ENCODE measurements at regions not wholly inside any gene's neighbourhood (a gene's known extent, or its start where the extent isn't known, plus 50 kb on each side); places are given as distances from the start of the nearest gene placed in this dataset.
A peak's percentile ranks its signal among the peaks of the same experiment; 100 is the strongest.

DNA sequence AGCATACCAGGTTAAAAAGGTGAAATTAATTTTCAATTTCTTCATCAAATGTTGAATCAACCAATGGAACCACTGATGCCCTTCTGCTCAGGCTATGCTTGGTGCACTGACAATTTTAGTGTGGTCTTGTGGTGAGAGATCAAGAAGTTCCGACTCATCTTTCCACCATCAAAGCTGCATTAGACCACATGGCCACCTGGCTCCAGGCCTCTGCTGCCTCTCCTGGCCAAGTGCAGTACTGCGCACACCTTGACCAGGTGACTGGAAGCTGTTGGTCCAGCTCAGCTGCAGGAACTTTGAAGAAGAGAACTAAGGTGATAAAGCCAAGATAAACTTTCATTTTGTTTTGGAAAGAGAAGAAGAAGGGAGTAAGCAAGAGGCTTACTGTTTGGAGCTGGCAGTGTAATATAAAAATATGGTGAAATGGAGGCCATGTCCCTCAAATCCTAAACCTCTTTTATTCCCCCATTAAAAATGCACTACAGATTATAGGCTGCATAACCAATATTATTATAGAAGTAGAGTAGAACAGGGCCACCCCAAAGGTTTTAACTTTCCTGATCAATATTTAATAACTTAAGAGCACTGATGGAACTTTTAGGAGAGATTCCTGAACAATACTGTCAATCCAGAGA lies 315.5 kb upstream of the C9orf72 start:
- peak; percentile 20 for DNase-seq (ENCODE audit: low spot score)

DNA sequence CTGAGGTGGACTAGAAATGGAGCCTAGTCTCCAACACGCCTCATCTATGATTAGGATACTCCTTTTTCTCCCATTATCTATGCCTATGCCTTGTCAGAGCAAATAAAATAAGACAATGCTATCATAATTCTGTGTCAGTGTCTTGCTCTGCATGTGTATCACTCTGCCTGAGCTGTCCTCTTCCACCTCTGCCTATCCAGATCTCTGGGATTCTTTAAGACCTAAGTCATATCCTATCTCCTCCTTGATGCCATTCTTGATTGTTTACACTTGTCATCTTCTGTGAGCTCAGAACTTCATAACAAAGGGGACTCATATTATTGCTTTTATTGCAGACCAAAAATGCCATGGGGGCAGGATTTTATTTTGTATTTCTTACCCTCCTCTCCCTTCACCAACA lies 351.2 kb upstream of the C9orf72 start:
- no peak for DNase-seq (ENCODE audit: low spot score)

DNA sequence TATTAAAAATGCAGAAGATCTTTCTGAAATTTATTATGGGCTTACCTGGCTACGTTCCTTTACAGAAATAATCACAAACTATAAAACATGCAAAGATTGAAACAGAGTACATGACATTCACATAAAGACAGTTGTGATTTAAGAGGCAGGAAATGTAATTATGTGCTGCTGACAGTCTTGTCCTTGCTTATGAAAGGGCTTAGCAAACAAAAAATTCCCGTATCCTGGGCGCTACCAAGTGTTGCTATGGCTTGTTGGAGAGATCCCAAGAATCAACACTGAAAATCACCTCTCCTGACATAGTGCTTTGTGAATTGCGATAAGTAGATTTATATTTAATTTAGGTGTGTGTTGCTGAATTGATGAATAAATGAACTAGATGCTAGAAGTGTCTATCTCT lies 352.5 kb upstream of the C9orf72 start:
- DNase-seq (ENCODE audit: low spot score): no peak

DNA sequence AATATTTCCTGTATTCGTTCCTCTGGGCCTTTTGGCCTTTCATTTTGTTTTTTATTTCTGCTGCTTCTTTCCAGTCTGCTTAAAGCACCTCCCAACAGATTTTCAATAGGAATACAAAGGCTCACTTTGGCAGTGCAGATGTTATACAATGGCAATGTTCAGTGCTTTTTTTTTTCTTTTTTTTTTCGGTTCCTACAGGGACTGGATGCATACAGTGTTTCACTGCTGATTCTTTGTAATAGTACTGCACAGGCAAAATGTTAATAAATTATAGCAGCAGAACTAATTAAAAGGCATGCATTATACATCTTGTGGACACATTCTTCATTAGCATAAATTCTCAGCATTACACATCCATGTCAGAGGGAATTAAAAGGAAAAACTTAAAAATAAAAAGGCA lies 356.6 kb upstream of the C9orf72 start:
- DNase-seq (ENCODE audit: low spot score): no peak

DNA sequence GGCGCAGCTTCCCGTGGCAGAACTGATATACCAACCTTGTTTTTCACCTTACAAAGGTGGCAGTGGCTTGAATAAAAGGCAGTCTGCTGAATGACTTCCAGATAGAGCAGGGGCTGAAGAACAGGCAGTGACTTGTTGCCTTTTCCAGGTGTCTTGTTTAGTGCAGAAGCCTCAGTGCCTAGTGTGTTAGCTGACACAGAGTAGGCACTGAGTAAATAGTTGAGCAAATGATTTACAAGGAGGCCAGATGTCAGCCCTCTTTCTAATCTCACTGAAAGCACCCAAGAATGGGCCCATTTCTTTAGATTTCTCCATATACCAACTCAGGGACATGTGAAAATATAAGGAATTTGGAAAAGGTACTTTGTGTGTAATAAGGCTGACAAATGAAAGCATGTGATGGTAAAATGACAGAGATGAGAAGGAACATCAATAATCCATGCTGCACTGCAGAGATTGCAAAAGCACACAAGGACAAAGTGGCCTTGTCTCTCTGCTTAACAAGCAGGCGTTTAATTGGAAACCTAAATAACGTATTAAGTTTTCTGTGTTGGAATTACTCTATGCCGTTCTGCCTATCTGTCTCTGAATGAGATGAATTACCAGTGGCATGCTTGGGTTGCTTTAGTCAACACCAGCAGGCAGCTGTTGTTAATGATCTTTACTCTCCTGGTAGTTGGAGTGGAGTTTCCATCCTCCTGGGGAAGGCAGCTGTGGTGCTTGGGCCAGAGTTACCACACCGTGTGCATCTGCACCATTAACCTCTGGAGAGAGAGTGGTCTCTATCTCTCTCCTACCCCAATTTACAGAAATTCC lies 360.1 kb upstream of the C9orf72 start:
- DNase-seq (ENCODE audit: low spot score): no peak

DNA sequence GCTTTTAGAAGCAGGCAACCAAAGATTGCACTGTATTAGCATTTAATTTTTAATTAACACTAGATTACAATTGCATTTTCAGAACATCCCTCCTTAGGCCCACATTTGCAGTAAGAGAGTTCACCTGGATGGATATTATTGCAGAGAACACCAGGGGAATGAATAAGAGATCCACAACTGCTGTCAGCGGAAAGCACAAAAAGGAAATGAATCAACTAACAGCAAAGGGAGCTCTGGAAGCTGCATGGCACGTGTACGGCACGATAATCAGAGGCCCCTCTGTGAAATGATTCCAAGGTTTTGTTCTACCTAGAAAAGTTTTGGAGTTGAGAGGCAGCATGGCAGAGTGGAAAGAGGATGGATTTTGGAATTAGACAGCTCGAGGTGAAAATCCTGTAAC lies 361.2 kb upstream of the C9orf72 start:
- DNase-seq (ENCODE audit: low spot score): no peak

DNA sequence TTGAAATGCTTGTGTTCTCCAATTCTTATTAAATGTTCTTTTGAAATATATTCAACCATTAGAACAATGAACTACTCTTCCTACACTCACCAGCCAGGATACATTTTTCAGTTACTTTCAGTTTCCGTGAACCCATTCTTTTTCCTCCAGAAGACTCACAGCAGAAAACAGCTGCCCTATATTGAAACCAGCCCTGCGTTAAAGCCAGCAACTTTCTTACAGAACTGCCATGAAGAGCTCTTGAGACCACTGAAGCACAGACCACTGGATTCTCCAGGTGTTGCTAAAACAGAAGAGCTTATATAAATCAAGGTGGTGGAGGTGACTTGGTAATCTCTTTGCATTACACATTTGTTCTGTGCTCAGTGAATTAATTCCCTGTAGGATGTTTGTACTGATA lies 365.9 kb upstream of the C9orf72 start:
- no peak for DNase-seq (ENCODE audit: low spot score)

DNA sequence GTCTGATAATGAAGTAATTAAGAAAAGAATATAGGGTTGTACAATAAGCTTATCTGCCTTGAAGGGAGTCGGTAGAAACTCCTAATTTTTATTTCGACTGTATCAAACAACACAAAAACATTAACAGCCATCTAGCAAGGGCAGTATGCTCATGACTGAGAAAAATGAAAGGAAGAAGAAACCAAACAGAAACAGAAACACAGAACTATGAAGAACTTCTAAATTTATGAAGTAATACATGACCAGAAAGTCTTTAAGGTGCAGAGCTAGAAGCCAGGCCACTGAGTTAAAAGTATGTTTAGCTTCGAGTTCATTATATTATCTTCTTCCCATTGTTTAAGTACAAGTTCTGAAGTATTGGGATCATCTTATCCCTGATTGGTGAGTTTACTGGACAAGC lies 367.3 kb upstream of the C9orf72 start:
- no peak for DNase-seq (ENCODE audit: low spot score)

DNA sequence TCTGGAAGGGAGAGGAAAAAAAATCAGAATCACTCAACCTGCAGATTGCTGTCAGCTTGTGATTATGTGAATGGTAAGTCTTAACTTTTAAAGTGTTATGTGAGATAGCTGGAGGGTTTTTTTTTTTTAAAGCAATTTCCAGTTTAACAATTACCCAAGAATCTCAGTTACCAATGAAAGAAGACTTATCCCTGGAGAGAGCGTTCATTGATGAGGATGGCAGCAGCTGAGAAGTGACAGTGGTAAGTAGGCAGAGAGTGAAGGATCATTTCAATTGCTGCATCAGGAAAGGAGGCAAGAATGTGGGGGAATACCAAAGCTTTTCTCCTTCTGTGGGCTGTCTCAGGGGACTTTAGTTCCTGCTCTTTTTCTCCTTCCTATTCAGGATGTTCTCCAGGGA lies 370.2 kb upstream of the C9orf72 start:
- no peak for DNase-seq (ENCODE audit: low spot score)

DNA sequence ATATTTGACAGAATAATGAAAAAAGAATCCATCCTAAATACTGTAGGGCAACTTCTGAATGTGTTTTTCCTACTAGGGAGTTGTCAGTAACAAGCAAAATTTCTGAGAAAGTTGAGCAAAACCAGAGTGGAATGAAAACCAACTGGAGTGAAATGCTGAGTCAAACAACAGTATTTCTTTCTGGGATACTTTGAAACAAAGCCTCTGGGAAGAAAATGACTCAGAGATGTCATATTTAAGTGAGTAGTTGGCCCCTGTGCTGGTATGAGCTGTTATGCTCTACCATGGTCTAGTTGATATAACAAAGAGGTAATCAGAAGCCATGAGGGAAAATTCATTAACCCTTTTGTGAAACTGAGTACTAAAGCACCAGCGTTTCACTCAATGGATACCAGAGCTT lies 372.1 kb upstream of the C9orf72 start:
- no peak for DNase-seq (ENCODE audit: low spot score)

DNA sequence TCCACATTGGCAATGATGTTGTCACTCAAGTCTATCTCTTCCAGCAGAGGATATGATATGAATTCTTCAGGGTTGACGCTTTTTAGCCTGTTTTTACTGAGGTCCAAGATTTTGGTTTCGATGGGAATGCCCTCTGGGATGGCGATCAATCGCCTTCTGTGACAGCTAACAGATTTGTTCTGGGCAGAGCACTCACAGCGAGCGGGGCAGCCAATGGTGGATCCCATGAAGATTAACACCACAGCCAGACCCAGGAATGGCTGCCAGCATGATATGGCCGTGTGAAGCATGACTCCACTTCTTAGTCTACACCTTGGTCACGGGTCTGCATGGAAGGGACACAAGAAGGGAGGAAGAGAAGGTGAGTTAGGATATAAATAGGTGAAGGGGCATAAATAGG lies 377.1 kb upstream of the C9orf72 start:
- no peak for DNase-seq (ENCODE audit: low spot score)

DNA sequence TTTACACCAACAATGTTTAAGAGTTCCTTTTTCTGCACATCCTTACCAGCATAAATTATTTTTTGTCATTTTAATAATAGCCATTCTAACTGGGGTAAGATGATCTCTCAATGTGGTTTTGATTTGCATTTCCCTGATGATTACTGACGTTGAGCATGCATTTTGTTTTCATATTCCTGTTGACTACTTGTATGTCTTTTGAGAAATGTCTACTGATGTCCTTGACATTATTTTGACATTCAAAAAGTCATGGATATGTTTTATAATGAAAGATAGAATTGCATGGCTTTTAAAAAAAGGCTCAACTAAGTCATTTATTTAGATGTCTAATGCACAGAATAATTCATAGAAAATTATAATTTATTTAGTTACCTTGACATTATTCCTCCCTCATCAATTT lies 381.6 kb upstream of the C9orf72 start:
- DNase-seq (ENCODE audit: low spot score): no peak

DNA sequence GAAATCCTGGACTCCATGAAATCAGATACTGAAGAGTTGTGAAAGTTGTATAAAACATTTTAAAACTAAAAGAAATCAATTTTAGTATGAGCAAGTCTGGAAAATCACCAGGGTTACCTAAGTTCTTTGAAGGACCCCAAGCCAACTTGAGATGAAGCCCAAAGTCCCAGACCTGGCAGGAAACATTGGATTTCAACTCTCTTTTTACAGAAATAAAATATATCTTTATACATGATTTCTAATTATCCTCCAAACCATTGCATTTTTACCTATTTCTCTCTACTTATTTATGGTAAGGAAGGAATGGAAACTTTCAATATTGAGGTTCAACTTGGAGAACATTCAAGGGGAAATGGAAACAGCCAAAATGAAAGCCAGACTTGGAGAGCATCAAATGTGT lies 390.6 kb upstream of the C9orf72 start:
- no peak for DNase-seq (ENCODE audit: low spot score)

DNA sequence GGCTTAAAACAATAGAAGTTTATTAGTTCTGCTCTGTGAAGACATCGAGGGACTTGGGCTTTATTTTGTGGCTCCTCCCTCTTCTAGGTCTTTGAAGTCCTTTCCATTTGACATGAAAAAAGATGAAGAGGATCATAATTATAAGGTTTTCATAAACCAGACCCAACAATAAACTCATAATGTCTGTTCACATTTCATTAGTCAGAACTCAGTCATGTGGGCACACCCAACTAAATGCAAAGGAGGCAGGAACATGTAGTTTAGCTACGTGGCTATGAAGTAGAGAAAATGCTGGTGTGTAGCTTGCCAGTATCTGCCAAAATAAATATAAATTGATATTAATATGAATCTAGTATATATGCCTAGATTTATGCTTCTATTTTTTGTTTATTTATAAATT lies 393.9 kb upstream of the C9orf72 start:
- no peak for DNase-seq (ENCODE audit: low spot score)

DNA sequence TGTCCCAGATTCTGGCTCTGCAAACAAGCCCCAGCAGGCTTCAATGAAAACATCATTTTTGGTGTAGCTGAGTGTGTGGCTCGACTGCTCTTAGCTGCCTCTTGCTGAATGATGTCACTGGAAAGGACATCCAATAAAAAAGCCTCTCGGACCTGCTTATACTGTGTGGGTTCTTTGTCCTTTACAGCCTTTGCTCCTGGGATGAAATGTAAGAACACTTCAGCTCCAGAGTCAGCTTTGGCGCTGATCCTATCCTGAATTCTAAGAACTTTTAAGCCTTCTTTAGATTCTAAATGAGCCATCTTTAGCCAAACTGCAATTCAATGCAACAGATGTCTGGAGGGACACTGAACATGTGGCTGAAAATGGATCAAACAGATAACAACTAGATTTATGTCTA lies 404.6 kb upstream of the C9orf72 start:
- no peak for DNase-seq (ENCODE audit: low spot score)

DNA sequence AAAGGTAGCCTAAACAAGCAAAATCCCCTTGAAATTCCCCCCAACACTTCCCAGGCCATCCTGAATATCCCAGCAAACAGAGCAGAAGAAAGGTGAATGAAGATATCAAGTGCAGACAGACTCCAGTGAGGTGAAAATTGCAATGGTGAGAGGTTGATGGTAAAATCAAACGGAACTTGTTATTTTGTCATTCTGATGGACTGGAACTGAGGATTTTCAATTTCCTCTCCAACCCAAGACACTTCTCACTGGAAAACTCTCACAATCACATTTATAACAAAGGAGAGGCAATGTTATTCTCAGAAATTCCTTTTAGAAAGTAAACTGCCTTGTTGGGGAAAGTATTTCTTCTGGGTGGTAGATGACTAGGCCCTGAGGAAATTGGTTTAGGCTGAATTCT lies 412.4 kb upstream of the C9orf72 start:
- no peak for DNase-seq (ENCODE audit: low spot score)

DNA sequence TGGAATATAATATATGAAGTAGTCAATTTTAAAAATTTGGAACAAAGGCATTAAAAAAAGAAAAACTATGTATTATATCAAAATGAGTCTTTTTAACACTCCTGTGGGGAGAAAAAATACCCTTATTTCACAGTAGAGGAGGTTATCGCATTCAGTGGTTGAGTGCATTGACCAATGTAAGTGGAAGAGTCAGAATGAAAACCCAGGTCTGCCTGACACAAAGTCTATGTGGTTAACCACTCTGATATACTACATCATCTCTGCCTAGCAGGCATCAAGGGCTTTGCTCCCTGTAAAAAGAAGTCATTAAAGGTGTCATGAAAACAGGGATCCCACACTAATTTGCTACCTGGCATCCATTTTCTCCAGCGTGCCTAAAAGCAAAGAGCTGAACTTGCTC lies 417.2 kb upstream of the C9orf72 start:
- no peak for DNase-seq (ENCODE audit: low spot score)

DNA sequence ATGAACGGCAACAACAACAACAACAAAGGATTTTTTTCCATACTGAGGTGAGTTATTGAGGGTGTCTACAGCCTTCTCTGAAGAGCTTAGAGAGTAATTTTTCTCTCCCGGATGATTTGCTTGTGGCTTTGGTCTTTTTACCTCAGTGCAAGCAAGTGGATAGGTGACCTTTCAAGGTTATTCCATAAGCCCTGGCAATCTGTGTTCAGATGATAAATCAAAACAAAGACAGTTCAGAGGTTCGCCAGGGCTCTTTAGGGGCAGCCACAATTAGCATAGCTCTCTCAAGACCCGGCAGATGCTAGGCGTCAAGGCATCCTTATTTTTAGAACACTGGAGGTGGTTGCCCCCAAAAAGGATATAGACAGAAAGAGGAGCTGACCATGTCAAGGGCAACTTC lies 417.9 kb upstream of the C9orf72 start:
- no peak for DNase-seq (ENCODE audit: low spot score)

DNA sequence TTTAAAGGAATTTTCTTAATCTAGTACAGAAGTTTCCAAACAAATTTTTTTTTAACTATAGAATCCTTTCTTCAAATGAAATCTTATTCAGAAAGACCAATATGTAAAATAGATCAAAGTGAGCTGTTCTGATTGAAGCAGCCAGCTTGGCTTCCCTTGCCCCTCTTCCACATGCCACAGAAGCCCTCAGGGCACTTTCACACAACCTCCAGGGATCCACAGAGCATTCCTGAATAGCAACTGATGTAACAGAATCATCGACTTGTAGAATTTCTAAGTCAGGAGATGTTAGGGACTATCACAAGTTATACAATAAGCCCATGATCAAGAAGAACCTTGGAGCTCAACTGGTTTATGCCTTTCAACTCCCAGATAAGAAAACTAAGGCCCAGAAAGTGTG lies 427.8 kb upstream of the C9orf72 start:
- DNase-seq (ENCODE audit: low spot score): no peak

DNA sequence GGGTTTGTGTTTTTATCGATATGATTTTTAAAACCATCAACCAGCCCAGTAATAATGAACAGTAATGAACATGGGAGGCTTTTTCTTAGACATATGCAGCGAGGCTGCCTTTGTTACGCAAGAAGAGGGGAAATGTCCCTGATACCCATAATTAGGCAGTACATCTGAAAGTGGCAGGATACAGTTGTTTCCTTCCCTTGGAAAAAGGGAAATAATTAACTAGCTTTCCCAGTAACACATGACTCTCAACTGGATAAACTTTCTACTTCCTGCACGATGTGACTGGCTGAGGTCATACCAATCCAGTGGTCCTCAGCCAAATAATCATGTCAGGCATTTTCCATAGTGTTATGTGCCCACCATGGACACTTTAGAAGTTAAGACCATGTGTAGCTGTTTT lies 431.6 kb upstream of the C9orf72 start:
- no peak for DNase-seq (ENCODE audit: low spot score)

DNA sequence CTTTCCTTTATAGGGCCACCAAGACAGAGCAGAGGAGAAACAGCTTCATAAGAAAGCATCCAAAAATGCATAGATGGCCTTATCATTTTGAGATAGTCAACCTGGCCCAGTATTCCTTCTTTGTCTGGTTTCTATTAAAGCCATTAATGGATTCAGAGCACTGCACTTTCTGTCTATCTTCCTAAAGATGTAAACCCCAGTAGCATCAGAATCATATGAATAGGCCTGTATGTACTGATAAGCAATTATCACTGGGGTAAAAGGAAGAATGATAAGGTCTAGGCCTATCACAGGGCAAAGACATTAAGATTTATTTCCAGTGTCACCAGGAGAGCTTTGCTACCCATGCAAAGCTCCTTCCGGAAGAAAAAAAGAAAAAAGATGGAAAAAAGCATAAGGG lies 432.5 kb upstream of the C9orf72 start:
- no peak for DNase-seq (ENCODE audit: low spot score)

DNA sequence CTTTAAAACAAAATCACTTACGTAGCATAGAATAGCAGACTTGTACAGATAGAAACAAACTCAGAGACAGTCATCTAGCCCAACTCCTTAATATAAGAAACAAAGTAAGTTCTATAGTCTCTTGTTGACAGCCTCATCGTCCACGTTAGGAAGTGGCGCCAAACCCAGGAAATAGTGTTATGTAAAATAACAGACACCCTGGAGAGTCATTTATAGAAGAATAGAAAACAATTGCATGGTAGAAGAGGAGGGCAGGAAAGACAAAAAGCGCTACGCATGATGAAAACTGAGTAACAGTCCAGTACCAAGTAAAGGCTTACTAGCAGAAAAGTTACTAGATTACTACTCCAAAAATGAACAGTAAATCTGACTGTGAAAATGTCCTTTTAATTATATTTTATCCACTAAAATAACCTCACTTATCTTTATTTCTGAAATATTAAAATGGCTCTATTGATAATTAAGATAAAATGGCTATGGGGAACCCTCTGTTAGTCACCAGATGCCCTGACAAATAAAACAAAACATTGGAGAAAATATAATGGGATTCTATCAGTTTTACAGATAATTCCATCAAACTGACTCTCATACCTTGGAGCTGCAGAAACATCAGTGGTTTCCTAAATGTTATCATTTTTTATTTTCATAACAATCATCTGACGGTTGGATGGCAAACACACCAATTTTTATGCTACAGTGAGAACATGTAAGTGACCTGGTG lies 434.0 kb upstream of the C9orf72 start:
- no peak for DNase-seq (ENCODE audit: low spot score)

DNA sequence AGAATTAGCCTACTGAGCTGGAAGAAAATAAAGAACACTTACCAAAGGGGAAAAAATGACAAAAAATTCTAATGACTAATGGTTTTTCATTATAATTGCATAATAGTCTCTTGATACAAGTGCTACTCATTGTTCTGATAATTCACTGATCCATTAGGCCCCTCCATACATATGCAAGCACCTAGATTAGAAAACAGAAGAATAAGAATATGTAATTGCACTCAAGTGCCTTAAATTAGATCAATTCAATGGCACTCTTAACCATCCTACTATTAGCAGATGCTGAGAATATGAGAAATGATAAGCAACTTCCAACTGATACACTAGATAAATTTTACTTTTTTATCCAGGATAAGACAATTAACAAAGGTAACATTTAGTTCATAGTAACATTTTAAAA lies 440.9 kb upstream of the C9orf72 start:
- no peak for DNase-seq (ENCODE audit: low spot score)
